Nephron progenitor cell (in vitro differentiated cells): ENCODE measurements at regions not wholly inside any gene's neighbourhood (a gene's known extent, or its start where the extent isn't known, plus 50 kb on each side); places are given as distances from the start of the nearest gene placed in this dataset.
"Not testable (repeated sequence)": the region's sequence is repeated elsewhere in the genome, so short reads cannot be mapped to it uniquely, and the experiment has no call there.

Experiments used
- DNase-seq: peaks from one replicate; pipeline ENCODE4 v3.0.0; 2021
- H3K27ac Mint-ChIP-seq: 2 replicates; pipeline ENCODE4 v1.8.0; 2021; ENCODE audit warnings: mild to moderate bottlenecking, moderate library complexity, mixed read lengths
- H3K27me3 Mint-ChIP-seq: 2 replicates; pipeline ENCODE4 v1.8.0; 2021; ENCODE audit warnings: mild to moderate bottlenecking, low read depth, mixed read lengths; ENCODE audit not compliant: poor library complexity
- H3K36me3 Mint-ChIP-seq: 2 replicates; pipeline ENCODE4 v1.8.0; 2021; ENCODE audit warnings: low read depth, mixed read lengths
- H3K4me1 Mint-ChIP-seq: 2 replicates; pipeline ENCODE4 v1.8.0; 2021; ENCODE audit warnings: mixed read lengths
- H3K4me3 Mint-ChIP-seq: 2 replicates; pipeline ENCODE4 v1.8.0; 2021; ENCODE audit warnings: mild to moderate bottlenecking, moderate library complexity, mixed read lengths
- H3K9me3 Mint-ChIP-seq: 2 replicates; pipeline ENCODE4 v1.8.0; 2021; ENCODE audit warnings: mild to moderate bottlenecking, moderate library complexity, mixed read lengths
- TF ChIP-seq, protein P1 (sequence below): fragments of 200-600 bp; sonication (generic); IDR thresholded peaks from 2 replicates; pipeline ENCODE4 v1.5.0; 2021; ENCODE audit warnings: antibody characterized with exemption

DNA sequence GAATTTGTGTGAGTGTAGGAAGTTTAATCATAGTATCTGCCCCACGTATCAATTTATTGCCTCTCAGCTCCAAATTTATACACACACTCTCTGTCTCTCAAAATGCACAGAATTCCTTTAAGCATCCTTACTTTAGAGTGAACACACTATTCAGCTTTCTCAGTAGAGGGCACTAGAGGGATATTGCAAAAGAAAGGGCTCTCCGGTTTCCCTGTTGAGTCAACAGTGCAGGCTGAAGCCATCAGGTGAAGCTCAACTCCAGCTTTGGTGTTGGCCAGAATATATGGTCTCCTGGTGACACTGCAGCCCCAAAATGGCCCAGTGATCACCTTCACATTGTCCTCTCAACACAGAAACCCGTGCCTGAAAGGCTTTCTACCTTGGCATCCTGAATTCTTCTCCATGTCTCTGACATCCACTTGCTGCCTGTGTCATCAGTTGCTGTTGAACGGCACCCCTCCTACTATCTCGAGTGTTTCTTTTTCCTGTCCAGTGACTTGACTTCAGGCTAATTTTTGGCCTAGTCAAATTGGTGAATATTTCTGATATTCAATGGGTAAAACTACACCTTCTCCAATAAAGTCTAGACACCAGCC, 670.5 kb downstream of the GABRG1 start:
- Mint-ChIP-seq H3K36me3 (no peaks in the 10 kb centered on the region), H3K4me1 (no peaks in the 10 kb centered on the region), H3K27me3 (peaks cover 3% of the 10 kb centered on the region), H3K9me3 (peaks cover 5% of the 10 kb centered on the region), H3K4me3 (no peak overlapping the region), H3K27ac (no peak overlapping the region)
- TF ChIP-seq, protein P1, sequence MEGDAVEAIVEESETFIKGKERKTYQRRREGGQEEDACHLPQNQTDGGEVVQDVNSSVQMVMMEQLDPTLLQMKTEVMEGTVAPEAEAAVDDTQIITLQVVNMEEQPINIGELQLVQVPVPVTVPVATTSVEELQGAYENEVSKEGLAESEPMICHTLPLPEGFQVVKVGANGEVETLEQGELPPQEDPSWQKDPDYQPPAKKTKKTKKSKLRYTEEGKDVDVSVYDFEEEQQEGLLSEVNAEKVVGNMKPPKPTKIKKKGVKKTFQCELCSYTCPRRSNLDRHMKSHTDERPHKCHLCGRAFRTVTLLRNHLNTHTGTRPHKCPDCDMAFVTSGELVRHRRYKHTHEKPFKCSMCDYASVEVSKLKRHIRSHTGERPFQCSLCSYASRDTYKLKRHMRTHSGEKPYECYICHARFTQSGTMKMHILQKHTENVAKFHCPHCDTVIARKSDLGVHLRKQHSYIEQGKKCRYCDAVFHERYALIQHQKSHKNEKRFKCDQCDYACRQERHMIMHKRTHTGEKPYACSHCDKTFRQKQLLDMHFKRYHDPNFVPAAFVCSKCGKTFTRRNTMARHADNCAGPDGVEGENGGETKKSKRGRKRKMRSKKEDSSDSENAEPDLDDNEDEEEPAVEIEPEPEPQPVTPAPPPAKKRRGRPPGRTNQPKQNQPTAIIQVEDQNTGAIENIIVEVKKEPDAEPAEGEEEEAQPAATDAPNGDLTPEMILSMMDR, result peak; percentile 62
- DNase-seq, result peak; percentile 17

GRCh38 chr4:45442466-45442865, 681.4 kb downstream of the GABRG1 start:
- H3K27ac Mint-ChIP-seq, result no peak overlapping the region
- TF ChIP-seq, protein P1, result peak; percentile 42
- no peaks in the 10 kb centered on the region for H3K4me1 Mint-ChIP-seq
- no peaks in the 10 kb centered on the region for H3K9me3 Mint-ChIP-seq
- H3K36me3 Mint-ChIP-seq, result no peaks in the 10 kb centered on the region
- no peaks in the 10 kb centered on the region for H3K27me3 Mint-ChIP-seq
- DNase-seq, result peak; percentile 8
- H3K4me3 Mint-ChIP-seq, result no peak overlapping the region

DNA sequence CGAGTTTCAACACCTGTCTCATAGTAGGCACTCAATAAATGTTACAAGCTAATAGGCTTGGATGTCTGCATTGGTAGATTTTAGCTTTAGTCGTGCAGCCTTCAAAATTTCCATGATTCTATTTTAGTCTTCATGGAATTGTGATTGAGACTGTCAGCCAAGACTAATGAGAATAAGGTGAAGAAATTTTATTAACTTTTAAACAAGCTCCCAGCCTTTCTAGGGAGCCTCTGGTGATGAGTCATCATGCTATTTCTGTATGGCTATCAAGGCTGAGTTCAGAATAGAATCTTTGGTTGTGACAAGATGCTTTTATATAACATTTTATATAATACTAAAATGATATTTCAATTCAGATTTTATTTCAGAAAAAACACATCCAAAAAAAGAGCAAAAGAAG, 685.8 kb downstream of the GABRG1 start:
- DNase-seq, result no peak
- Mint-ChIP-seq H3K27ac (no peak overlapping the region), H3K36me3 (no peaks in the 10 kb centered on the region), H3K27me3 (peaks cover 4% of the 10 kb centered on the region), H3K4me1 (no peaks in the 10 kb centered on the region), H3K9me3 (no peaks in the 10 kb centered on the region), H3K4me3 (no peak overlapping the region)
- TF ChIP-seq, protein P1, result no peak

DNA sequence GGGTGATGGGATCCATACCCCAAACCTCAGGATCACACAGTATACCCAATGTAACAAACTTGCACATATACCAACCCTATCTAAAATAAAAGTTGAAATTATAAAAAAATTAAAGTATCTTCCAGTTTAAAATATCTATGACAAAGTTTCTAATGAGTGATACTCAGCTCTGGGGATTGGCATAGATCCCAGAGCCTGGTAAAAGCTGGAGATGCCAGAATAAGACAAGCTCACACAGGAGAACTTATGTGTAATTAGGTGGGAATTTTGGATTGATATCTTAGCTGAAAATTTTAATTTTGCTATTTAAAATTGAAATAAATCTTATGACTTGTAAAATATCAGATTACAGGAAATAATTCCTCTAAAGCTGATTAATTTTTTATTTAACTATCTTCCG, 686.5 kb downstream of the GABRG1 start:
- Mint-ChIP-seq H3K36me3 (no peaks in the 10 kb centered on the region), H3K27ac (no peak overlapping the region), H3K9me3 (no peaks in the 10 kb centered on the region), H3K27me3 (peaks cover 4% of the 10 kb centered on the region), H3K4me1 (no peaks in the 10 kb centered on the region), H3K4me3 (no peak overlapping the region)
- no peak for DNase-seq
- TF ChIP-seq, protein P1, result no peak

DNA sequence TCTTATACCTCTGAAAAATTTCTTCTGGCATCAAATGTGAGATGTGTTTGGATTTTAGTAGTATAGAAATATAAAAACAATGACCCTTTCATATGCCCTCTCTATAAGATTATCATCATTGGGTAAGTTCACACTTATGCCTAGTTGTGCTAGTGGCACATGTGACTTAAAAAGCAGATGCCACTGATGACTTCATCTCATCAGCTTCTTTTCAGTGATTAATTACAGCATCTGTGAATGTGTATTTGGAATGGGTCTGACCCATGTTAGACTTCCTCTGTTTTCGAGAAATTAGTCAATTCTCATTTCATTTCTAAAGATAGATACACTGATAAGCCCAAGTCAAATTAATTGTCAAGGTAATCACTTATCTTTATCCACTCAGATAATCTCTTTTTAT, 698.7 kb downstream of the GABRG1 start:
- Mint-ChIP-seq H3K27ac (no peak overlapping the region), H3K9me3 (peaks cover 26% of the 10 kb centered on the region), H3K36me3 (no peaks in the 10 kb centered on the region), H3K27me3 (peaks cover 3% of the 10 kb centered on the region), H3K4me1 (no peaks in the 10 kb centered on the region), H3K4me3 (no peak overlapping the region)
- DNase-seq, result no peak
- TF ChIP-seq, protein P1, result no peak

DNA sequence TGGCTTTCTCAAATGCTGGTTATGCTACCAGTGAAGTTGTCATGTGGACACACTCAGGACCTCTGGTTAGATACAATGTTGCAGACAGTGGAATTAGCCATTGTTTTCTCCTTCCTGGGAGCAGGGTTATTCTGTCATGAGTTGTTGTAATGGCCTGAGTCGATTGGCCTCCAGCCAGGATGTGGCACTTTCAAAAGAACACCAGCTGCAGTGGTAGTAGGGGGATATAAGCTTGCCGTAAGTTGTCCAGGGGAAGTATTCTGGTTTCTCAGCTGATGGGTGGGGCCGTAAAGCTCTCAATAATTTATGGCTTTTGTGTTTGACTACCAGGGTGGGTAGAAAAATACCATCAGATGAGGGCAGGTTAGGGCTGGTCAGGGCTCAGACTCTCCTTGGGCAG, 697.5 kb upstream of the GNPDA2 start:
- no peak overlapping the region for H3K27ac Mint-ChIP-seq
- H3K4me1 Mint-ChIP-seq, result no peaks in the 10 kb centered on the region
- no peak overlapping the region for H3K4me3 Mint-ChIP-seq

GRCh38 chr4:45420091-45420674, 693.8 kb upstream of the GNPDA2 start:
- not testable (repeated sequence) for H3K27me3 Mint-ChIP-seq, H3K4me1 Mint-ChIP-seq, H3K4me3 Mint-ChIP-seq, DNase-seq, H3K27ac Mint-ChIP-seq, H3K36me3 Mint-ChIP-seq
- H3K9me3 Mint-ChIP-seq, result peaks cover 26% of the 10 kb centered on the region

More for the DNA sequence above, 697.5 kb upstream of the GNPDA2 start:
- Mint-ChIP-seq H3K27me3 (peaks cover 3% of the 10 kb centered on the region), H3K36me3 (no peaks in the 10 kb centered on the region), H3K9me3 (peaks cover 26% of the 10 kb centered on the region)
- no peak for DNase-seq
- TF ChIP-seq, protein P1, result no peak
